ENCODE measurements at regions not wholly inside any gene's neighbourhood (a gene's known extent, or its start where the extent isn't known, plus 50 kb on each side); places are given as distances from the start of the nearest gene placed in this dataset.

DNA sequence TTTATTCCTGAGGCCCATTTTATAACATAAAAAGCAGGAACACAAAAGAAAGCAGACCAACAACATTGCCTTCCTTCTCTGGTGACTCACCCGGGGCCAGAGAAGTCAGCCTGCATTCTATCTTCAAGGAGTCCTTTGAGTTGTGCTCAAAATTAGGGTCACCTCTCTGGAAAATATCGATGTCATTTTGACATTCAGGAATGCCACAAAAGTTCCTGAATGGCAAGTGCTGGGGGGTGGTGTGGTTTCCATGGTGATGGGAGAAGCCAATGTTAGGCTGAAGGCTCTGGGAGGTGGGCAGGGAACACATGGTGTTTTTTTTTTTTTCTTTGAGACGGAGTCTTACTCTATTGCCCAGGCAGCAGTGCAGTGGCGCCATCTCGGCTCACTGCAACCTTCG lies 159.6 kb downstream of the HAPSTR1 start:
- DNase-seq (ENCODE audit: low read depth): no peak

- no peak for DNase-seq (ENCODE audit: low read depth)
These were observed 163.4 kb downstream of the HAPSTR1 start for GRCh38 chr16:9254863-9255262.

GRCh38 chr16:9256196-9256595 lies 164.8 kb downstream of the HAPSTR1 start:
- DNase-seq (ENCODE audit: low read depth): no peak

DNA sequence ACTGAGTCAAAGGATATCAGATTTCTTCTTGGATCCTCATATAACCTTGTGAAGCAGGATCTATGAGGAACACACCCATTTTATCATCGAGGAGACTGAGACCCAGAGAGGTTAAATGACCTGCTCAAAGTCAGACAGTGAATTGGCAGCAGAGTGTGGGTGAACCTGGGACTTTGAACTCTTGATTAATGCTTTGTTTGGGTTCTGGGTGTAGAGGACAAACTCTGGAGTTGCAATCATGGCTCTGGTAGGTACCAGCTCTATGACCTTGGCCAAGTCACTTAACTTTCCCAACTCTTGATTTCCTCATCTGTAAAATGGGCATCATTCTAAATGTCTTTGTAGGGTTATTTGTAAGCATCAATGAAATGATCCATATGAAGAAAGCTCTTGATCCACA lies 166.4 kb downstream of the HAPSTR1 start:
- no peak for DNase-seq (ENCODE audit: low read depth)

DNA sequence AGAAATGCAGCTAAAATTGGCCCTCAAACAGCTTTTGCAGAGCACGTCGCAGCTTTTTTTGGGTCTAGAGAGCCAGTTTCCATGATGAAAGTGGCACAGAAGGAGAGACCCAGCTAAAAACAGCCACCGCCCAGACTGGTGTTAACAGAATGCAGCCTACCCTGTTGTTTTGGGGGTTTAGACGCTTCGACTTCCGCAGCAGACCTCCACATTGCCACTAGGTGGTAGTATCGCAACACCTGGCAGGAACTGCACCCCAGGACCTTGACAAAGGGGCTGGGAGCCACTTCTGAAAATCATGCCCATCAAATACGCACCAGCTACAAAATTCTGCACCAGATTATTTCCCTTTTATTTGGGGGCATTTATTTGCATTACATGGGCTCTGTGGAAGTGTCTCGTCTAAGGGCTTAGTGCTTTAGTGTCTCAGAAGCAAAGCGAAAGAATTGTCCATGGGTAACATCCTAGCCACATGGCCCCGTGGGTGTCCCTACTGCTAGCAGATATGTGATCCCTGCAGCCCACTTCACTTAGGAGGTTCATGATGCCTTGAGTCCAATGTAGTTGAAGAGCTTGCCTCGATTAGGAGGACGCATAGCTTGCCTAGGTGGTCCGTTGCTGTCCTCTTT lies 167.1 kb downstream of the HAPSTR1 start:
- DNase-seq (ENCODE audit: low read depth): no peak

GRCh38 chr16:9259914-9260608 lies 168.6 kb downstream of the HAPSTR1 start:
- no peak for DNase-seq (ENCODE audit: low read depth)

GRCh38 chr16:9260666-9261065 lies 169.2 kb downstream of the HAPSTR1 start:
- DNase-seq (ENCODE audit: low read depth): no peak

- DNase-seq (ENCODE audit: low read depth): no peak
These were observed 169.9 kb downstream of the HAPSTR1 start for GRCh38 chr16:9261376-9261775.

DNA sequence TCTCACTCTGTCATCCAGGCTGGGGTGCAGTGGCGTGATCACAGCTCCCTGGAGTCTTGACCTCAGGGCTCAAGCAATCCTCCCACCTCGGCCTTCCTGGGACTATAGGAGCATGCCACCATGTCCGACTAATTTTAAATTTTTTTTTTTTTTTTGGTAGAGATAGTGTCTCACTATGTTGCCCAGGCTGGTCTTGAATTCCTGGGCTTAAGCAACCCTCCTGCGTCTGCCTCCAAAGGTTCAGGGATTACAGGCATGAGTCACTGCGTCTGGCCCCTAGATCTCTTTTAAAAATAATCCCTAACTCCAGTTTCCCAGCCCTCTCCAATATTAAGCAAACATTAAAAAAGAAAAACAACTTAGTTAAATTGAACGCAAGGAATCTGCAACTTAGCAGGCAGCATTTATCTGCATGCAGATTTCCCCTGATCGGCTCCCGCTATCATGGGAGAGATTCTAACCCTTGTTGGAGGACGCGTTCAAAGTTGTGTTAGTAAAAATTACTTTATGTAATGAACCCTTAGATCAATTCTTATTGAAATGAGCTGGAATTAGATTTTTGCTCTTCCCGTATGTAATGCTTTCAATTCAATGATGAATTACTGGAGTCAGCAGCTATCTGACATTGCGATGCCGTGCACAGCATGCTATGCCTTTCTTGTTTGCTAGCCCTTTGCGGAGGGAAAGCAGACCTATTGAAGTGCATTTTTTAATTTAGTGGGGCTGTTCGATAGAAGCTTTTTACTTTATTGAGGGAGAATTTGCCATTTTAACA lies 171.7 kb downstream of the HAPSTR1 start:
- DNase-seq (ENCODE audit: low read depth): no peak

DNA sequence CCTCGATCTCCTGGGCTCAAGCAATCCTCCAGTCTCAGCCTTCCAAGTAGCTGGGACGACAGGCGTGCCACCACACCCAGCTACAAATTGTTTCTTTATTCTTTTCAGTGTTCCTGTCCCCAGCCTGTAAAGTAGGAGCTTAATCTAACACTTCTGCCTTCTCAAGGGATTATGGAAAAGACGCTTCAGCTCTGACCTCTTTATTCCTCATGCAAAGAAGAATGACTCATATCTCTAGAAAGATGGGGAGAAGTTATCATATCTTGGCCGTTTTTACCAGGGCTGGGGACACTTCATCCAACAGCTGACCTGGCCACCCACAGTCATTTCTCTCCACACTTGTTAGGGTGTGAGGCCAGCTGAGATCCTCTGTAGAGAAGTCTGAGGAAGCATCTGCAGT lies 172.6 kb downstream of the HAPSTR1 start:
- no peak for DNase-seq (ENCODE audit: low read depth)

GRCh38 chr16:9268446-9268845 lies 177.0 kb downstream of the HAPSTR1 start:
- no peak for DNase-seq (ENCODE audit: low read depth)

DNA sequence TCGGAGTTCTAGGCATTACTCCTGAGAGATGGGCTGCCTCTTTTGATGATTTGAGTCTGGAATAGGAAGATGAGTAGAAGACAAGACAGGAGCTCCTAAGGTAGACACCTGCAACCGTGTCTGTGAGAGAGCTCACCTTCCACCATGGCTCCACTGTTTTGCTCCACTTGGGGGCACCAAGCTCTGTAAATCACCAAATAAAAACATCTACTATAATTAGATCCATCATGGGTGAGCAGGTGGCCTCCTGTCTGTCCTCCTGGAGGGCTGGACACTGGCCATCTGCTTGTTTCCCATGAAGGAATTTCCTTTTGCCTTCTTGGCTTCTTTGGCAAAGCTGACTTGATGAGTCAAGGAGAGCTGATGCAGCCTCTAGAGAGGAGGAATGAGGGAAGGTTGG lies 179.0 kb downstream of the HAPSTR1 start:
- DNase-seq (ENCODE audit: low read depth): no peak

GRCh38 chr16:9270941-9271340 lies 179.5 kb downstream of the HAPSTR1 start:
- no peak for DNase-seq (ENCODE audit: low read depth)

GRCh38 chr16:9271841-9272240 lies 180.4 kb downstream of the HAPSTR1 start:
- no peak for DNase-seq (ENCODE audit: low read depth)

GRCh38 chr16:9275377-9275776 lies 183.9 kb downstream of the HAPSTR1 start:
- no peak for DNase-seq (ENCODE audit: low read depth)

- no peak for DNase-seq (ENCODE audit: low read depth)
These were observed 184.4 kb downstream of the HAPSTR1 start for GRCh38 chr16:9275816-9276354.

GRCh38 chr16:9279291-9280068 lies 188.0 kb downstream of the HAPSTR1 start:
- no peak for DNase-seq (ENCODE audit: low read depth)

DNA sequence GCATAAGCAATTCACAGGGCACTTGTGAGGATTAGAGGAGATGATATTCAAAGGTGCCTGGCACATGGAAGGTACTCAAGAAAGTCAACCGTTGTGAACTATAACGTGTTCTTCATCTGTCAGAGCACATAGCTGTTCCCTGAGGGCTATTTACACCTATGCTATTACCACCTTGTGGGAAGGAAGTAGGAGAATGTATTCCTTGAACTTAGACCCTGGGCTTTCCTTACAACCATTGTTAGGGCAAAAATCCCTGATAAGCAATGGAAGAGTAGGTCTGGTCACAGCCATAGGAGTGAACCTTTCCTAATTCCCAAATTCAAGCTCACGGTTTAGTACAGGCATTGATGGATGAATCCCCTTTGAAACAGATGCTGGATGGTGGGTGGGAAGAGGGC lies 188.6 kb downstream of the HAPSTR1 start:
- DNase-seq (ENCODE audit: low read depth): no peak

- DNase-seq (ENCODE audit: low read depth): no peak
These were observed 195.5 kb downstream of the HAPSTR1 start for GRCh38 chr16:9286930-9287329.

DNA sequence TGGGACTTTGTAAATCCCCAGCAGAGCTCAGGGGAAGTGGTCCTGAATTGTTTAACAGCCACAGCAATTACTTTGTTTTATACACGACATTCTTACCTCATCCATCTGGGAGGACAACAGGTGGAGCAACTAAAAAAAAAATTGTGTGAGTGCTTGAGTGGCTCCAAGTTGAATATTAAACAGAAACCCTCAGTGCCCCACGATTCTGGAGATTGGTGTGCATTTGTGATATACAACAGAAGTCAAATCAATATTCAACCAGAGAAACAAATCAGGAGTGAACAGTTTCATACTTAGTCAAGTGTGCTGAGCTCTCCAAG lies 204.8 kb downstream of the HAPSTR1 start:
- no peak for DNase-seq (ENCODE audit: low read depth)

DNA sequence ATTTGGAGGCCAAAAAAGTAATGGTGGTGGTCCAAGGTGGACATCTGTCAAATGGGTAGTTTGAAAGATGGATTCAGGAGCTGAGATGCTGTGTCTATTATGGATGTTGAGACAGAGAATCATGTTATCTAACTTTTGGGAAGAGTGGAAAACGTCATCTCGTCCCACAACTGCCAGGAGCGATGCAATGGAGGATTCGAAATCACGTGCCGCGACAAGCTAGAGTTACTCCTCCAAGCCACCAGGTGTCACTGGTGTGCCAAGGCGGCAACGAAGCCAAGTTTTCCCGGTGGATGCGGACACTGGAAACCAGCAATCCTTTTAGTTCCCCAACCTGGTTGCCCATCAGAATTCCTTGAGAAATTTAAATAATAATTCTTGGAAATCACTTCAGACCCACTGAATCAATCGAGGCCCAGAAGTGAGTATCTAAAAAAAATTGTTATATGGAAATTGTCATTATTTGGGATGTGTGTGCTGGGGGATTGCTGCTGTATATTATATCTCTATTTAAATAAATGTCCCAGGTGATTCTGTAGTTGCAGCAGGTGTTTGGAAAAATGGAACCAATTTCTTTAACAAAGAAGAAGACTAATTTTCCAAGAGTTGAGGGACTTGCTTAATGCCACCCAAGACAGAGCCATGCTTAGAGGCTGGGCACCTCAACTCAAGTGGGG lies 206.1 kb downstream of the HAPSTR1 start:
- no peak for DNase-seq (ENCODE audit: low read depth)

GRCh38 chr16:9300252-9300651 lies 208.8 kb downstream of the HAPSTR1 start:
- no peak for DNase-seq (ENCODE audit: low read depth)

Measured in non-pigmented ciliary epithelial cell (primary cell).